ENCODE measurements at regions not wholly inside any gene's neighbourhood (a gene's known extent, or its start where the extent isn't known, plus 50 kb on each side); places are given as distances from the start of the nearest gene placed in this dataset.
"Not testable (repeated sequence)": the region's sequence is repeated elsewhere in the genome, so short reads cannot be mapped to it uniquely, and the experiment has no call there.

DNA sequence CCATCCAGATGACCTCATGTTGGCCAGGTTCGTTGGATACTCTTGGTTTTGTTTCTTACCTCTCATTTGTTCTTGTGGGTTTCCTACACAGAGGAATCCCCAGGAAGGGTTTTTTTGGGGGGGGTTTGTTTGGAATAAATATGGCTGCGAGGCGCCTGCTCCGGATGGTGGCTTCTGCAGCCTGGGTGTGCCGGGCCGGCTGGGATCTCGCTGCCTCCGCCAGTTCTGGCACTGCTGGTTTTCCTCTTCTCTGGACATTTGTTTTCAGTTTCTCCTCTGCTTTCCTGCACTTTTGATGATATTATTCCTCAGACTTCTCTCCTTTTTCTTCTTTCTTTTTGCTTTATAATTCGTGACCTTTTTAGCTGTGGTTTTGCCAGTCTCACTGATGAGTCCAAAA is 187.4 kb downstream of the OR4M2 start:
- DNase-seq (ENCODE audit: low read depth), result no peak
- no peak for TF ChIP-seq MYC (IDR thresholded peaks at IDR 0.05; ENCODE audit: low read depth, low read length)
- TF ChIP-seq, protein P1, sequence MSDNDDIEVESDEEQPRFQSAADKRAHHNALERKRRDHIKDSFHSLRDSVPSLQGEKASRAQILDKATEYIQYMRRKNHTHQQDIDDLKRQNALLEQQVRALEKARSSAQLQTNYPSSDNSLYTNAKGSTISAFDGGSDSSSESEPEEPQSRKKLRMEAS (IDR thresholded peaks at IDR 0.05; ENCODE audit: low read depth, low read length), result no peak
- TF ChIP-seq CTCF (IDR thresholded peaks at IDR 0.05; ENCODE audit: low read depth, low read length), result no peak
- no peak for TF ChIP-seq POLR2A (IDR thresholded peaks at IDR 0.05; ENCODE audit: extremely low read depth, insufficient read length)
- no peak overlapping the region for H3K4me3 ChIP-seq (ENCODE audit: low read depth, low read length)

DNA sequence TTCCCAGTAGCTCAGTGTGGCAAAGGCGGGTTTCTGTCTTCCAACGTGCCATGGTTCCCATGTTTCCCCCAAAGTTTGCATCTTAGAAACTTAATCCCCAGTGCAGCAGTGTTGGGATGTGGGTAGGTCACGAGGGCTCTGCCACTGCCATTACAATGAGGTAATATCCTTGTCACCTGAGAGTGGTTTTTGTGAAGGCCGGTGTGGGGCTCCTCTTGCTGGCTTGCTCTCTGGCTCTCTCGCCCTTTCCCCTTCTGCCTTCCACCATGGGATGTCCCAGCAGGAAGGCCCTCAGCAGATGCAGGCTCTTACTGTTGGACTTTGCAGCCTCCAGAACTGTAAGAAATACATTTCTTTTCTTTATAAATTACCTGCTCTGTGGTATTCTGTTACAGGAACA is 187.9 kb downstream of the OR4M2 start:
- H3K4me3 ChIP-seq (ENCODE audit: low read depth, low read length); DNase-seq (ENCODE audit: low read depth): not testable (repeated sequence)

- not testable (repeated sequence) for DNase-seq (ENCODE audit: low read depth); H3K4me3 ChIP-seq (ENCODE audit: low read depth, low read length)
These were observed 188.3 kb downstream of the OR4M2 start for GRCh38 chr15:22268654-22269053.

- not testable (repeated sequence) for H3K4me3 ChIP-seq (ENCODE audit: low read depth, low read length); DNase-seq (ENCODE audit: low read depth)
These were observed 186.2 kb upstream of the GOLGA6L22 start for GRCh38 chr15:22272286-22273160.

DNA sequence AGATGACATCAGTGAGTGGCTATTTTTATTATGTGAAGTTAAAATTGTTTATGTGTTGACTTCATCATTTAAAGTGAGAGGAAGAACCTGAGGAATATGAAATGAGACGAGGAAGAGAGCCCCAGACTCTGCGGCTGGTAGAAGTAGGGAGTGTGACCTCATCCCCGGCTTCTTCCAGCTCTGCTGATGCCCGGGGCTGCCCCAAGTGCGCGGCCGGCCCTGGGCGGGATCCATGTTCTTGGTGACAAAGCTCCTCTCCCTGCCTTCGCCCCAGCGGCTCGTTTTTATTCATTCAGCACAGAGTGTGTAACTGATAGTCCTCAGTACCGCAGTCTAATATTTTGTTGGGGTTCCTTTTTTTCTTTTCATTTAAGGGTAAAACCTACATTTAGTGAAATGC is 185.5 kb upstream of the GOLGA6L22 start:
- H3K4me3 ChIP-seq (ENCODE audit: low read depth, low read length); DNase-seq (ENCODE audit: low read depth): not testable (repeated sequence)

DNA sequence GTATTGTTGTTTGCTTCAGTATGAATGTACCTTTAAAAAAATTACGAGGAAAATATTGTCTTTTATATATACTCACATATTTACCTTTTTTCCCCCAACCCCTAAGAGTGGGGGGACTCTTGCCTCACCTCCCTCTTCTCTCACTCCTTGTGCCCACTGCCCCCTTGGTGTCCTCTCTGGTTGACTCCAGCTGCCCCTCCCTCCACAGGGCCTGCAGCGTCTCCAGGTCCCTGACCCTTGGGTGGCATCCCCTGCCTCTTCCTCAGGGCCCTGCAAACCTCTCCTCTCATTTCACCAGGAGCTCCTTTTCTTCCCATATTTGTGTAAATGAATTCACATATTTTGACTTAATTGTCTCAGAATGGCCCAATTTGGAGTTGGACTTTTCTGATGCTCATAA is 184.3 kb upstream of the GOLGA6L22 start:
- not testable (repeated sequence) for DNase-seq (ENCODE audit: low read depth); H3K4me3 ChIP-seq (ENCODE audit: low read depth, low read length)

DNA sequence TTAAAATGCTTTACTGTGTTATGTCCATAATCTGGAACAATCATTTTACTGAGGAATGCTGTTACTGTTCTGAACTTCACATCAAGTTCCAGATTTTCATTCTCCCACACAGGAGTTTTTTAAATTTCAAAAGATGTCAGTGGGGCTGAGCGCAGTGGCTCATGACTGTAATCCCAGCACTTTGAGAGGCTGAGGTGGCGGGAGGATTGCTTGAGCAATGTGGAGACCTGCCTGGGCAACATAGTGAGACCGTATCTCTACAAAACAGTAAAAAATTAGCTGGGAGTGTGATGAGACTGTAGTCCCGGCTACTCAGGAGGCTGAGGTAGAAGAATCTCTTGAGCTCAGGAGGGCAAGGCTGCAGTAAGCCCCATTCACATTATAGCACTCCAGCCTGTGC is 177.9 kb upstream of the GOLGA6L22 start:
- not testable (repeated sequence) for H3K4me3 ChIP-seq (ENCODE audit: low read depth, low read length); DNase-seq (ENCODE audit: low read depth)

GRCh38 chr15:22282794-22283533 is 175.7 kb upstream of the GOLGA6L22 start:
- DNase-seq (ENCODE audit: low read depth); H3K4me3 ChIP-seq (ENCODE audit: low read depth, low read length): not testable (repeated sequence)

DNA sequence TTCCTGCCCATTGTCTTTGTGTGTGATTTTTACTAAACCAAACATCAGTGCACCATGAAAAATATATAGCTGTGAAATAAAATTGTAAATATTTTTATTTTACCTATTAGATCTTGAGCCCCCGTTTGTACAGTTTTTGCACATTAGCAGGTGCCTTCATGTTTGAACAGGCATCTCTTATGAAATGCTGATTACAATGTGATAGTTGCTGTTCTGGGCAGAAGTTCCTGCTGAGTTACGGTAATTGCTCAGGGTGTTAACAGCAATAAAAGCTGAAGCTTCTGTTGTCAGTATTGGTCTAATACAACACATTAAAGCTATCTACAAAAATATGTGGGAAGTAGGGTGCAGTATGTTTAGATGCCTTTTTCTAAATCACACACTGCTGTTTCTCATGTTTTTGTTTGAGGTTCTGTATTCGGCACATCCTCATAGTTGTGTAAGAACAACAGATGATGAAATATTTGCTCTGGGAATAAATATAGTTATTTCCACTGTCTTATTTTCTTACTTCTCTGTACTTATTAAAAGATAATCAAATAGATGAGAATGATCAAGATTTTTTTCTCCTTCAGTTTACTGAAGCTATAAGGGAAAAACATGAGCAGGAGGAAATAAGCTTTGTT is 173.8 kb upstream of the GOLGA6L22 start:
- H3K4me3 ChIP-seq (ENCODE audit: low read depth, low read length); DNase-seq (ENCODE audit: low read depth): not testable (repeated sequence)

- DNase-seq (ENCODE audit: low read depth); H3K4me3 ChIP-seq (ENCODE audit: low read depth, low read length): not testable (repeated sequence)
These were observed 167.6 kb upstream of the GOLGA6L22 start for GRCh38 chr15:22291054-22291453.

DNA sequence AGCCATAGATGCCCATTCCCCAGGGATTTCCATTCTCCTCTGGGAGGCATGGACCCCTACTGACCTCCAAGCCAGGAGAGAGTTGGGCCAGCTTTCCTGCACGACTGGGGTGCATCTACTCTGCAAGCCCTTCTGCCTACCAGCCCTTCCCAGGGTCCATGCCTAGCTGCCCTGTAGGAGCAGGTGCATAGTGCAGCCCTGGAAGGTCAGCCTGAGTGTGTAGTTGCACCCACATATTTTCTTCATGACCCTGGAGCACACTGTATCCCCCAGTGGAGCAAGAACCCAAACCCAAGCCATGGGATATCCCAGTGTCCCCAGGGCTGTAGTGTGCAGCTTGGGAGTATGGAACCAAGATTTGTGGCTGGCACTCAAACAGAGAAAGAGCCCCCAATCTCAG is 155.6 kb upstream of the GOLGA6L22 start:
- not testable (repeated sequence) for DNase-seq (ENCODE audit: low read depth)

More for the DNA sequence above, 155.6 kb upstream of the GOLGA6L22 start:
- not testable (repeated sequence) for H3K4me3 ChIP-seq (ENCODE audit: low read depth, low read length)
